HepG2 (cell line): ENCODE measurements at regions not wholly inside any gene's neighbourhood (a gene's known extent, or its start where the extent isn't known, plus 50 kb on each side); places are given as distances from the start of the nearest gene placed in this dataset.

Experiments
- ATAC-seq: fragments of 200-7000 bp; cut with Tn5 transposase; 3 replicates; pipeline ENCODE4 v1.9.1; 2020; ENCODE audit warnings: mild to moderate bottlenecking, moderate library complexity
- BruUV-seq: library from RNA; stranded (reverse); fragments of 400-500 nt; replicated peaks from 2 replicates; lab custom pipeline; 2021; lab: Mats Ljungman, UMichigan
- CTCF ChIA-PET: fragments of 300-600 bp; formaldehyde crosslinking; extraction: SDS; loops from one replicate; lab custom pipeline; 2021; ENCODE audit warnings: low total read pairs, inconsistent platforms, low intra/inter-chr PET ratio; lab: Yijun Ruan, JAX
- POLR2A ChIA-PET: fragments of 350-600 bp; sonication (Branson Sonifier 250); formaldehyde crosslinking; loops from one replicate; lab custom pipeline; 2020; ENCODE audit warnings: antibody characterized with exemption, inconsistent platforms; lab: Yijun Ruan, JAX
- DNase-seq: peaks from one replicate; pipeline ENCODE4 v3.0.0-alpha.2; 2015; ENCODE audit warnings: low spot score
- FAIRE-seq: peaks from 3 replicates; lab custom pipeline; 2011; peaks lifted over from hg19 to GRCh38; lab: Jason Lieb, UNC
- H2AFZ ChIP-seq: one replicate; pipeline ENCODE4 v1.6.1; 2011; ENCODE audit warnings: low read length, inconsistent platforms
- H3K27ac ChIP-seq: fragments of 300-600 bp; 3 replicates; pipeline ENCODE4 v1.8.0; 2011; ENCODE audit warnings: mixed run types, mild to moderate bottlenecking, mixed read lengths, low read length, inconsistent platforms; ENCODE audit not compliant: insufficient read depth; ENCODE audit errors: extremely low read length
- H3K27me3 ChIP-seq, 2 experiments: fragments of 200-600 bp in 1 of 2; 2 replicates in 1 of 2; 3 replicates in 1 of 2; pipeline versions ENCODE4 v1.6.0 to v1.8.0; 2011; ENCODE audit warnings: low read length in 2 of 2, mild to moderate bottlenecking in 2 of 2, moderate library complexity in 2 of 2, inconsistent platforms in 1 of 2; ENCODE audit not compliant: insufficient read depth in 2 of 2, control insufficient read depth in 1 of 2
- H3K36me3 ChIP-seq, 2 experiments: fragments of 200-600 bp in 1 of 2; replicated peaks in 1 of 2; 2 replicates in 1 of 2; 3 replicates in 1 of 2; pipeline versions ENCODE4 v1.5.1 to v1.8.0; 2011; ENCODE audit warnings: low read length in 2 of 2, inconsistent platforms in 1 of 2; ENCODE audit not compliant: insufficient read depth in 2 of 2, control insufficient read depth in 1 of 2
- H3K4me1 ChIP-seq: 2 replicates; pipeline ENCODE4 v1.5.1; 2012; ENCODE audit warnings: low read length, inconsistent platforms; ENCODE audit not compliant: insufficient read depth
- H3K4me2 ChIP-seq: 2 replicates; pipeline ENCODE4 v1.6.0; 2011; ENCODE audit warnings: low read depth, low read length, inconsistent platforms
- H3K4me3 ChIP-seq, 3 experiments: fragments of 200-600 bp in 1 of 3; sonication (generic), shearing (Covaris generic) in 1 of 3; replicated peaks in 1 of 3; 2 replicates each; pipeline ENCODE4 v1.5.1; 2011 to 2016; ENCODE audit warnings: low read length in 3 of 3, inconsistent platforms in 2 of 3, low read depth in 2 of 3, mild to moderate bottlenecking in 2 of 3, control low read depth in 1 of 3, mixed read lengths in 1 of 3; ENCODE audit not compliant: insufficient read depth in 1 of 3
- H3K79me2 ChIP-seq: one replicate; pipeline ENCODE4 v1.6.1; 2011; ENCODE audit warnings: low read length, inconsistent platforms; ENCODE audit not compliant: insufficient read depth
- H3K9ac ChIP-seq: 2 replicates; pipeline ENCODE4 v1.6.0; 2011; ENCODE audit warnings: mild to moderate bottlenecking, low read depth, low read length, inconsistent platforms; ENCODE audit not compliant: insufficient read depth
- H3K9me3 ChIP-seq: 2 replicates; pipeline ENCODE4 v1.5.1; 2012; ENCODE audit warnings: mild to moderate bottlenecking, low read length
- H4K20me1 ChIP-seq: 2 replicates; pipeline ENCODE4 v1.6.0; 2011; ENCODE audit warnings: inconsistent platforms, mild to moderate bottlenecking, low read length, moderate library complexity; ENCODE audit not compliant: insufficient read depth
- CREB1 ChIP-seq, 2 experiments: fragments of 450-650 bp in 1 of 2; IDR thresholded peaks; 2 replicates each; pipeline ENCODE4 v1.6.1; 2016 to 2017; ENCODE audit warnings: control low read depth in 1 of 2, mild to moderate bottlenecking in 1 of 2, missing compliant biosample characterization in 1 of 2, missing genetic modification characterization in 1 of 2
- MTA1 ChIP-seq: sonication (generic); formaldehyde crosslinking; IDR thresholded peaks from 2 replicates; pipeline ENCODE4 v1.4.0; 2020; ENCODE audit warnings: missing genetic modification reagents, mild to moderate bottlenecking, borderline replicate concordance
- NCOA2 ChIP-seq: sonication (generic); formaldehyde crosslinking; IDR thresholded peaks from 2 replicates; pipeline ENCODE4 v1.8.0; 2022; ENCODE audit warnings: inconsistent platforms
- NFE2L1 ChIP-seq: sonication (generic); formaldehyde crosslinking; IDR thresholded peaks from 2 replicates; pipeline ENCODE4 v1.4.0; 2020; ENCODE audit warnings: missing genetic modification reagents, mild to moderate bottlenecking, borderline replicate concordance
- SP5 ChIP-seq: IDR thresholded peaks from 2 replicates; pipeline ENCODE4 v1.6.1; 2016; ENCODE audit warnings: low read depth, borderline replicate concordance
- SPEN ChIP-seq: sonication (generic); formaldehyde crosslinking; IDR thresholded peaks from 2 replicates; pipeline ENCODE4 v1.5.1; 2020; ENCODE audit warnings: low read depth, mild to moderate bottlenecking, missing genetic modification reagents
- SYNCRIP ChIP-seq: fragments of 200-400 bp; formaldehyde crosslinking; IDR thresholded peaks from 2 replicates; pipeline ENCODE4 v1.6.1; 2018; ENCODE audit warnings: mild to moderate bottlenecking, low read depth, low read length; ENCODE audit not compliant: insufficient read depth
- TOPORS ChIP-seq: sonication (generic); formaldehyde crosslinking; IDR thresholded peaks from 2 replicates; pipeline ENCODE4 v1.8.0; 2023; ENCODE audit warnings: mild to moderate bottlenecking, missing genetic modification reagents
- ZBED4 ChIP-seq: sonication (generic); formaldehyde crosslinking; IDR thresholded peaks from 2 replicates; pipeline ENCODE4 v1.4.0; 2020; ENCODE audit warnings: missing genetic modification reagents, borderline replicate concordance
- ZNF501 ChIP-seq: sonication (generic); formaldehyde crosslinking; IDR thresholded peaks from 2 replicates; pipeline ENCODE4 v1.5.1; 2020; ENCODE audit warnings: mild to moderate bottlenecking, moderate library complexity, missing genetic modification reagents
- ZNF850 ChIP-seq: sonication (generic); formaldehyde crosslinking; conservative IDR thresholded peaks from 2 replicates; pipeline ENCODE4 v1.9.0; 2021; ENCODE audit warnings: mild to moderate bottlenecking, missing genetic modification reagents
- WGBS: methylation state at CpG from one replicate; pipeline ENCODE4 v1.1.6; 2017; ENCODE audit warnings: low lambda C conversion rate; 5-methylcytosine and 5-hydroxymethylcytosine counted together
- in situ Hi-C: cut with HindIII; loops from 2 replicates; pipeline ENCODE4 v1.10.0; 2017; ENCODE audit warnings: low pct_unique_long_range_greater_than_20kb; ENCODE audit not compliant: extremely low pct_ligation_motif_present
- intact Hi-C: fragments of 100-400 bp; cut with micrococcal nuclease; formaldehyde crosslinking; loops from one replicate; pipeline ENCODE4 v1.10.0; 2022; ENCODE audit not compliant: unreplicated experiment

- TF ChIP-seq ZBED4 (CRISPR knock-in tag): no peak
- TF ChIP-seq TOPORS (CRISPR knock-in tag): no peak
- no peak for TF ChIP-seq NCOA2
Observed at GRCh38 chr4:170305627-170306026, 215.9 kb upstream of the AADAT start (continued).

GRCh38 chr4:170281027-170281426 is 191.3 kb upstream of the AADAT start:
- no peak overlapping the region for H3K4me3 ChIP-seq
- no peaks in the 10 kb centered on the region for H3K4me1 ChIP-seq
- no peak for TF ChIP-seq CREB1 (IDR thresholded peaks at IDR 0.05)
- no peak for TF ChIP-seq CREB1 (CRISPR knock-in tag; IDR thresholded peaks at IDR 0.05)
- TF ChIP-seq SP5: no peak
- no peak for TF ChIP-seq NFE2L1 (CRISPR knock-in tag)
- no peak for TF ChIP-seq MTA1
- peak; percentile 92 for TF ChIP-seq ZNF850 (CRISPR knock-in tag)
- no peak for TF ChIP-seq ZNF501 (CRISPR knock-in tag)
- TF ChIP-seq SPEN (CRISPR knock-in tag): no peak
- TF ChIP-seq SYNCRIP: no peak
- DNase-seq: no peak
- no peak overlapping the region for H3K4me2 ChIP-seq
- ChIA-PET CTCF (no interaction called here), POLR2A (no interaction called here)
- no peak overlapping the region for H2AFZ ChIP-seq
- no peak overlapping the region for H3K27ac ChIP-seq
- no peaks in the 10 kb centered on the region for H3K9me3 ChIP-seq
- H4K20me1 ChIP-seq: no peaks in the 10 kb centered on the region
- no peaks in the 10 kb centered on the region for H3K79me2 ChIP-seq
- H3K36me3 ChIP-seq: no peaks in the 10 kb centered on the region
- no peaks in the 10 kb centered on the region for H3K27me3 ChIP-seq
- WGBS: 3% methylated on average over 2 of the region's 2 CpGs
- H3K9ac ChIP-seq: no peak overlapping the region
- in situ Hi-C loops: no loop called here
- no peak for FAIRE-seq
- intact Hi-C loops: no loop called here
- ATAC-seq: no peak
- no TSS peak for BruUV-seq
